GM21390 (cell line): ENCODE measurements at regions not wholly inside any gene's neighbourhood (a gene's known extent, or its start where the extent isn't known, plus 50 kb on each side); places are given as distances from the start of the nearest gene placed in this dataset.

Experiments used
- ATAC-seq: cut with Tn5 transposase; IDR thresholded peaks from one replicate; pipeline ENCODE4 v1.9.1; 2021; ENCODE audit not compliant: unreplicated experiment

- ATAC-seq = no peak
Observed at GRCh38 chr5:52392321-52392720, 395.4 kb upstream of the ITGA1 start.

- no peak for ATAC-seq
Observed at GRCh38 chr5:52409835-52410234, 377.9 kb upstream of the ITGA1 start.

- no peak for ATAC-seq
Observed at GRCh38 chr5:52419357-52419756, 368.4 kb upstream of the ITGA1 start.

GRCh38 chr5:52427615-52428014, 360.1 kb upstream of the ITGA1 start:
- no peak for ATAC-seq

- no peak for ATAC-seq
Observed at GRCh38 chr5:52428977-52429489, 358.7 kb upstream of the ITGA1 start.

- ATAC-seq = no peak
Observed at GRCh38 chr5:52441768-52442167, 345.9 kb upstream of the ITGA1 start.

- no peak for ATAC-seq
Observed at GRCh38 chr5:52443187-52443586, 344.5 kb upstream of the ITGA1 start.

- no peak for ATAC-seq
Observed at GRCh38 chr5:52448111-52448510, 339.6 kb upstream of the ITGA1 start.

- ATAC-seq = no peak
Observed at GRCh38 chr5:52449516-52449915, 338.2 kb upstream of the ITGA1 start.

GRCh38 chr5:52452098-52452497, 335.6 kb upstream of the ITGA1 start:
- ATAC-seq = no peak

GRCh38 chr5:52453176-52453575, 334.5 kb upstream of the ITGA1 start:
- no peak for ATAC-seq

GRCh38 chr5:52455920-52456319, 331.8 kb upstream of the ITGA1 start:
- no peak for ATAC-seq

- no peak for ATAC-seq
Observed at GRCh38 chr5:52457810-52458209, 329.9 kb upstream of the ITGA1 start.

GRCh38 chr5:52466113-52466512, 321.6 kb upstream of the ITGA1 start:
- ATAC-seq = no peak

- ATAC-seq = no peak
Observed at GRCh38 chr5:52466749-52467520, 320.8 kb upstream of the ITGA1 start.

- ATAC-seq = no peak
Observed at GRCh38 chr5:52468976-52469375, 318.7 kb upstream of the ITGA1 start.

- ATAC-seq = peak; percentile 79
Observed at GRCh38 chr5:52469420-52469819, 318.3 kb upstream of the ITGA1 start.

GRCh38 chr5:52469835-52470234, 317.9 kb upstream of the ITGA1 start:
- no peak for ATAC-seq

GRCh38 chr5:52476346-52476745, 311.4 kb upstream of the ITGA1 start:
- ATAC-seq = no peak

GRCh38 chr5:52481201-52481600, 306.5 kb upstream of the ITGA1 start:
- ATAC-seq = no peak

GRCh38 chr5:52481851-52482250, 305.9 kb upstream of the ITGA1 start:
- no peak for ATAC-seq

GRCh38 chr5:52491071-52491787, 296.5 kb upstream of the ITGA1 start:
- ATAC-seq = no peak
